ENCODE measurements at regions not wholly inside any gene's neighbourhood (a gene's known extent, or its start where the extent isn't known, plus 50 kb on each side); places are given as distances from the start of the nearest gene placed in this dataset.
"Not testable (repeated sequence)": the region's sequence is repeated elsewhere in the genome, so short reads cannot be mapped to it uniquely, and the experiment has no call there.

- DNase-seq (ENCODE audit: low read depth) = peak; percentile 28
Measured at GRCh38 chr1:184888505-184888904, 85.8 kb downstream of the NIBAN1 start.

DNA sequence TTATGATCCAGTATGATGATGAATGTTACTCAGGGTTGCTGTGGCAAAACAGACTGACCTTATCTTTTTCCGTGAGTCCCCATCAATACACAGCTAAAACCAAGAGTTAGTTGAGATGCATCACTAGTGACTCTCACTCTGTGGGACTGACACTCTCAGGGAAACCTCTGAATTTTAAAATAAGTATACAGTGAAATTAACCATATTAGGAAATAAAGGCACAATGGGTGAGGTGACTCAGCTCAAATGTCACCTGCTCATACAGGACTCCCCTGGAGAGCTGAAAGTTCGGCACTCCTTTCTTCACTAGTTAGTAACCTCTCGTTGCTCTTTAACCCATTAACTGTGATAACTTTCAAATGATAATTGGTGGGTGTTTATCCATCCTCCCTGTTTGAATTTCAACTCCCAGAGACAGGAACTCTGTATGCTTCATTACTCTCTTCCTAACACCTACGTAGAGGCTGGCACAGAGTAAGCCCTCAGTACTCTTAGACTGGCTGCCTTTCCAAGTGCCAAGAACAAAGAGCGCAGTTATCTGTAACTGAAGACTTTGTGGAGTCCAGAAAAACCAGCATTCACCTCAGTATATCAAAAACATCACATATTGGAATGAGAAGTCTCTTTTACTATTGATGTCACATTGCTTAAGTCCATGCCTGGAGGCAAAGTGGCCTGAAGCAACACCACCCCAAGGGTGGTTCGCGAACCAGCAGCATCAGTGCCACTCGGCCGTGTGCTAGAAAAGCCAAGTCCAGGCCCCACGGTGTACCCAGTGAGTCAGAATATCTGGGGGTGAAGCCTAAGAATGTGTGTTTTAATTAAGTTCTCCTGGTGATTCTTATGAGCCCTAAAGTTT lies 91.1 kb downstream of the NIBAN1 start:
- no peak for DNase-seq (ENCODE audit: low read depth)

GRCh38 chr1:184881941-184882913 lies 92.1 kb downstream of the NIBAN1 start:
- no peak for DNase-seq (ENCODE audit: low read depth)

GRCh38 chr1:184879876-184880557 lies 94.3 kb downstream of the NIBAN1 start:
- no peak for DNase-seq (ENCODE audit: low read depth)

- no peak for DNase-seq (ENCODE audit: low read depth)
Measured at GRCh38 chr1:184878602-184879001, 95.7 kb downstream of the NIBAN1 start.

- DNase-seq (ENCODE audit: low read depth) = no peak
Measured at GRCh38 chr1:184878002-184878401, 96.3 kb downstream of the NIBAN1 start.

GRCh38 chr1:184876015-184876414 lies 98.3 kb downstream of the NIBAN1 start:
- not testable (repeated sequence) for DNase-seq (ENCODE audit: low read depth)

DNA sequence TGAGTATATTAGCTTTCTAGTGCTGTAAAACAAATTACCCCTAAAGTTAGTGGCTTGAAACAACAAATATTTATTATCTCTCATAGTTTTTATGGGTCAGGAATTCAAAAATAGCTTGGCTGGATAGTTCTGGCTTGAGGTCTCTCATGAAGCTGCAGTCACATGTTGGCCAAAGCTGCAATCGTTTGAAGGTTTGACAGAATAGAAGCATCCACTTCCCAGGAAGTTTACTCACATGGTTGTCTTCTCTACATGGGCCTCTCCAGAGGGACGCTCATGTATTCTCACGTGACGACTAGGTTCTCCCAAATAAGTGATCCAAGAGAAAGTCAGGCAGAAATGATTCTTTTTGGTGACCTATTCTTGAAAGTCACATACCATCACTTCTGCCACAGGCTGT lies 99.1 kb downstream of the NIBAN1 start:
- DNase-seq (ENCODE audit: low read depth) = no peak

GRCh38 chr1:184870319-184870718 lies 104.0 kb downstream of the NIBAN1 start:
- DNase-seq (ENCODE audit: low read depth) = no peak

GRCh38 chr1:184867866-184868689 lies 106.2 kb downstream of the NIBAN1 start:
- DNase-seq (ENCODE audit: low read depth) = no peak

DNA sequence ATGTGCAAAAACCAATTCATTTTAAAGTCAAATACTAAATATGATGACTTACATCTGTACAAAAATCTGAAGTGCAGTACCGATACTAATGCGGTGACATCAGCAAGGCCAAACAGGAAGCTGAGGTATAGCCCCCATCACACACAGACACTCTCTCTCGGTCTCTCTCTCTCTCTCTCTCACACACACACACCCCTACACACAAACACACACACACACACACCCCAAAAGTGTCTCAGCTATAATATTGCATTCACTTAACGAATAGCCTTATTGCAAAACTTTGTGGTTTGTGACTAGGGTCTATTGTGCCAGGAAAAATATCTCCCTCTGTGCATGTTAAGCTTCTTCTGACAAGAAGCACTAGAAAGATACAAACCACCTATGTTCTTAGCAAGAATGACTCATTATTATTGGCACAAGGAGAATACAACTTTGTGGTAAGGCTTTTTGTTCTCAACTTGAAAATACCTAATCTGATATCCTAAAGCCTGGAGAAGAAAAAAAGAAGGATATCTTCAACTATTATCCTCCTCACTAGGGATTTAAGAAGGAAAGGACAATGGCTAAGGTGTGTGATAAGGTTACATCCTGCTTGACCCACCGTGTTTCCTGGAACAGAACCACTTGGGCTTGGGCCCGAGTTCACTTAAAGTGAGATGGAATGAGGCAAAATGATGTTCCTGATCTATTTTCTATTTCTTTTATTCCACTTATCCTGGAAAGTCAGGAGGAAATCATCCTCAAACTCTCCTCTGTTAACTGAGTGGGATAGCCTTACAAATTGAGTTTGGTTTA lies 107.1 kb downstream of the NIBAN1 start:
- DNase-seq (ENCODE audit: low read depth) = no peak

- no peak for DNase-seq (ENCODE audit: low read depth)
Measured at GRCh38 chr1:184866586-184866985, 107.7 kb downstream of the NIBAN1 start.

GRCh38 chr1:184865831-184866230 lies 108.5 kb downstream of the NIBAN1 start:
- no peak for DNase-seq (ENCODE audit: low read depth)

DNA sequence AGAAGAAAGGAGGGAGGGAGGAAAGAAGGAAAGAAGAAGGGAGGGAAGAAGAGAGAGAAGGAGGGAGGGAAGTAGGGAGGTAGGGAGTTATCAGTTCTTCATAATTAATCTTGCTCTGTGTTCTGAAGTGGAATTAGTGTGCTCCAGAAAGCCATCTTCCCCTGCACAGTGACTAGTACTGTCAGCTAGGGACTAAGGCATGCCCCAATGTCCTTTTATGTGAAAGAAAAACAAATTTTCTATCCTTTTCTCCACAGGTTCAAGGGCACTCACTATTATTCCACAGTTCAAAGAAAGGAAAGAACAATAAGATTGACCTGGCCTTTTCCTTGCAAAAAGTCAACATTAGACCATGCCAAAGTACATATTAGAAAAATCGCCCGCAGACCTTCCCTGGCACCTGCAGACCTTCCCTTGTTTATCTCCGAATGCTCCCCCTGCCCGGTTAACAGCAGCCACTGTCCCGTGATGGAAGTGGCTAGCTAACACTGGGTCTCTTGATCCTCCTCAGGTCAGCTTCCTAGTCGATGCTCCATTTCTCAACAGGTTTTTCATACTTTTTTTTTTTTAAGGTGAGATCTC lies 107.2 kb upstream of the EDEM3 start:
- no peak for DNase-seq (ENCODE audit: low read depth)

GRCh38 chr1:184860985-184861754 lies 106.5 kb upstream of the EDEM3 start:
- no peak for DNase-seq (ENCODE audit: low read depth)

- no peak for DNase-seq (ENCODE audit: low read depth)
Measured at GRCh38 chr1:184860535-184860934, 105.9 kb upstream of the EDEM3 start.

DNA sequence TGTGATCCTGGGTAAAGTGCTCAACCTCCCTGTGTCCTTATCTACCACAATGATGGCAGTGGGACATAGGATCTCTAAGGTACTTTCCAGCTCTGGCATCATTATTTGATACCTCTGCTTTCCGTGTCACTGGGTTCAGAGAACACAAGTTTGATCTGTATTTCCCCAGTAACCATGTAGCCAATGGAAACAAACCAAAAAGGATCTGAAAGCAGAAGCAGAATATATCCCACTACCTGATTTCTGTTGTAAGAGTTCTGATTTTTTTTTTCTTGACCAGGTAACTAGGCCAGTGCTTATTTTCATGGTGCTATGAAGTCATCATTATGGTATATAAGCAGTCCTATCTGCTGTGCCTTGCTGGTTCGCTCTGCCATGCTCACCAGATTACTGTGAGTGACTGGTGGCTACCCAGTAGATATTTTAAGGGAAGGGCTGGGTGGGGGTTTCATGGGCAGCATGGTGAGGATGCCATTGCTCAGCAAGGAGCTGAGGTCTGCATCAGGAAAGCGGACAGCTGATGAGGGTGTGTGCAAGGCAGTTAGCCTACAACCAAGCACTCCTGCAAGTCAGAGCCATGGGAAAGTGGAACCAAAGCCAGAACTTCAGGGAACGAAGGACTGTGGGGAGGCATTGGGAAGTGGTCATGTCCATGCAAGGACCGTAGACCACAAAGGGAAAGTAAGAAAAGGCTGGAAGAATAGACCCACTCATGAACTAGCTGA lies 104.9 kb upstream of the EDEM3 start:
- no peak for DNase-seq (ENCODE audit: low read depth)

- DNase-seq (ENCODE audit: low read depth) = no peak
Measured at GRCh38 chr1:184858288-184858687, 103.6 kb upstream of the EDEM3 start.

All from forelimb muscle (tissue), 1 donor.